Retinal pigment epithelial cell (primary cell): ENCODE measurements at regions not wholly inside any gene's neighbourhood (a gene's known extent, or its start where the extent isn't known, plus 50 kb on each side); places are given as distances from the start of the nearest gene placed in this dataset.

ENCODE experiments used
- DNase-seq: peaks from one replicate; pipeline ENCODE4 v3.0.0-alpha.2; 2010; ENCODE audit warnings: low read depth
- H3K4me3 ChIP-seq: 2 replicates; pipeline ENCODE4 v1.5.1; 2011; ENCODE audit warnings: mild to moderate bottlenecking, low read length, control low read depth, moderate library complexity
- CTCF ChIP-seq: conservative IDR thresholded peaks from 2 replicates; pipeline ENCODE4 v1.5.1; 2011; ENCODE audit warnings: low read depth, low read length, control low read depth, inconsistent platforms

- no peak for TF ChIP-seq CTCF
- H3K4me3 ChIP-seq, result no peak overlapping the region
- peak; percentile 55 for DNase-seq
Observed at GRCh38 chr1:87786229-87786628, 457.5 kb downstream of the LMO4 start.

GRCh38 chr1:87786861-87787545, 458.3 kb downstream of the LMO4 start:
- no peak for DNase-seq
- no peak for TF ChIP-seq CTCF
- no peak overlapping the region for H3K4me3 ChIP-seq

- no peak overlapping the region for H3K4me3 ChIP-seq
- peak; percentile 64 for DNase-seq
- peak; percentile 51 for TF ChIP-seq CTCF
Observed at GRCh38 chr1:87787551-87787950, 458.9 kb downstream of the LMO4 start.

GRCh38 chr1:87790756-87791155, 462.1 kb downstream of the LMO4 start:
- no peak for DNase-seq
- H3K4me3 ChIP-seq, result no peak overlapping the region
- no peak for TF ChIP-seq CTCF

- no peak overlapping the region for H3K4me3 ChIP-seq
- DNase-seq, result no peak
- TF ChIP-seq CTCF, result no peak
Observed at GRCh38 chr1:87791931-87792740, 463.5 kb downstream of the LMO4 start.

- H3K4me3 ChIP-seq, result no peak overlapping the region
- no peak for TF ChIP-seq CTCF
- DNase-seq, result peak; percentile 71
Observed at GRCh38 chr1:87794788-87795614, 466.3 kb downstream of the LMO4 start.
